ENCODE measurements at regions not wholly inside any gene's neighbourhood (a gene's known extent, or its start where the extent isn't known, plus 50 kb on each side); places are given as distances from the start of the nearest gene placed in this dataset.
"Not testable (repeated sequence)": the region's sequence is repeated elsewhere in the genome, so short reads cannot be mapped to it uniquely, and the experiment has no call there.

DNA sequence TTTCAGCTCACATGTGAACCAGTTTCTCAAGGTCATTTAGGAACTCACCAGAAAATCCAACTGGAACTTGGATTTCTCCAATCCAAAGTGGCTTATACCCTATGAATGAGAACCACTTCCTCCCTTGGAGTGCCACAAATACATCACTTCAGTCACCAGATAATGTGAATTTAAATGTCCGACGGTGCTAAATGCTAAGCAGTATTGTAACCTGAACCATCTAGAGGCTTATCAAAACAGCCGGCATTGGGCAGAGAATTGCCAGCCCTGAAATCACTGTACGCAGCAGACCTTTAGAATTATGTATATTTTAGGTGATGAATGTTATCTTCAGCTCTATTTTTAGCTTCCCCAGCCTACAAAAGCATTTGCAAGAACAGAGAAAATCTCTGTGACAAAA, 76.8 kb upstream of the COX20 start:
- DNase-seq (ENCODE audit: low spot score) (no peak), ATAC-seq (ENCODE audit: low FRiP score) (no peak)
- no peak for TF ChIP-seq CTCF (IDR thresholded peaks at IDR 0.05)

- DNase-seq (ENCODE audit: low spot score) (no peak), ATAC-seq (ENCODE audit: low FRiP score) (no peak)
- TF ChIP-seq CTCF (IDR thresholded peaks at IDR 0.05), result no peak
Measured at GRCh38 chr1:244759158-244759557, 76.3 kb upstream of the COX20 start.

DNA sequence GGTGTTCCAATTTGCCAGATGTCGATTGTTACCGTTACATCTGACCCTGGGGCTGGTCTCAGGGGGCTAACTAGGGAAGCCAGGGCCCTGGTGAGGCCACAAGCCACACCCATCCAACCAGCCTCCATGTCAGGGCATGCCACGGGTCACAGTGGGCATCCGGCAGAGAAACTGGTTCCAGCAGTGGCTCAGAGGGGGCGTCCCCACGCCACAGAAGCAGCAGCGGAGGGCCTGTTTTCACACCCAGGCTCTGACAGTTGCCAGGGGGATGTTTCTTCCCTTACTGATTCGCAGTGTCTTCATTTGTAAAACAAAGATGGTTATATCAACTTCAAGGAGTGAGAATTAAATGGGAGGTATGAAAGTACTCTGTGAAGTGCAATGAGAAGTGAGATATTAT, 75.0 kb upstream of the COX20 start:
- DNase-seq (ENCODE audit: low spot score) (no peak), ATAC-seq (ENCODE audit: low FRiP score) (no peak)
- TF ChIP-seq CTCF (IDR thresholded peaks at IDR 0.05), result no peak

DNA sequence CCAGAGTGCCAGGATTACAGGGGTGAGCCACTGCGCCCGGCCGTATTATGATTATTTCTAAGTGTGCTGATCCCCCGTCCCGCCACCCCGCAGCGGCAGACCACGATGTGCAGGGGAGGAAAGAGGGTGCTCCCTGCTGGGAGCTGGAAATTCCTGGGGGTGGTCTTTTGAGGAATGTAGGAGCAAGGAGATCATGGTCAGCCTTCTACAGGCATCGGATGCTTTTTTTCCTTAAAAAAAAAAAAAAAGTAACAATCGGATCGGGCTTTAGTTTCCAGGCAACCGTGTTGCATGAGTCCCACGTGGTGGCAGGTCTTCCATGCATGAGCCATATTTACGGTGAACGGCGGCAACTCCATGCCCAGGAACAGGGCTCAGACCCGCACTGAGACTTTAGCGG, 74.2 kb upstream of the COX20 start:
- DNase-seq (ENCODE audit: low spot score), result no peak
- no peak for ATAC-seq (ENCODE audit: low FRiP score)
- TF ChIP-seq CTCF (IDR thresholded peaks at IDR 0.05), result no peak

- ATAC-seq (ENCODE audit: low FRiP score), result no peak
- TF ChIP-seq CTCF (IDR thresholded peaks at IDR 0.05), result no peak
- DNase-seq (ENCODE audit: low spot score), result no peak
Measured at GRCh38 chr1:244762629-244763028, 72.8 kb upstream of the COX20 start.

DNA sequence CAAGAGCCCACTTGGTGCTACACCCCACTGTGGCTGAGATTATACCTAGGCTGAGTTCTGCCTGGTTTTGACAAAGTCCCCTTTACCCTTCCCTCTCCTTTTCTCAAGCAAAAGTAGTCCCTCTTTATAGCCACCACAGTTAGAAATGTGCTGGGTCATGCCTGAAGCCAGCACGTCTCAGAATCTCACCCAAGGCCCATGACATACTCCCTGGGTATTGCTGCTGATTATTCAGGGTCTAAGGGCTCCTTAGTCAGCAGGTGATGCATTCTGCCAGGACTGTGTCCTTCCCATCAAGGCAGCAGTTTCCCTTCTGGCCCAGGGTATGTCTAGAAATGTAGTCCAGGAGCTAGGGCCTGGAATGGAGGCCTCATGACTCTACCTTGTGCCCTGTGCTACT, 67.3 kb upstream of the COX20 start:
- no peak for ATAC-seq (ENCODE audit: low FRiP score)
- DNase-seq (ENCODE audit: low spot score), result no peak
- no peak for TF ChIP-seq CTCF (IDR thresholded peaks at IDR 0.05)

- no peak for TF ChIP-seq CTCF (IDR thresholded peaks at IDR 0.05)
- DNase-seq (ENCODE audit: low spot score) (no peak), ATAC-seq (ENCODE audit: low FRiP score) (no peak)
Measured at GRCh38 chr1:244768804-244769203, 66.7 kb upstream of the COX20 start.

DNA sequence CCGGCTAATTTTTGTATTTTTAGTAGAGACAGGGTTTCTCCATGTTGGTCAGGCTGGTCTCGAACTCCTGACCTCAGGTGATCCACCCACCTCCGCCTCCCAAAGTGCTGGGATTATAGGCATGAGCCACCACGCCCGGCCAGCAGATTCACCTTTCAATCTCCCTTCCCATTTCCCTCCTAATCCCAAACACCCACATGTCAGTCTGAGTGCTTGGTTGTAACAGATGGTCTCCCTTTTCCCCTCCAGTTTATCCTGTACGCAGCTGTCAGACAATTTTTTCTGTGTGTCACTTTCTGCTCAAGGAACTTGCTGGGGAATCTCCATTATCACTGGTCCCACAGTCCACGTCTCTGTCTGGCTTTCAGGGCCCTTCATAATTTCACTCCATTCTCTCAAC, 64.9 kb upstream of the COX20 start:
- DNase-seq (ENCODE audit: low spot score); ATAC-seq (ENCODE audit: low FRiP score): not testable (repeated sequence)

All from omental fat pad (tissue), 3 donors.